IPS-NIHi7 (cell line): ENCODE measurements at regions not wholly inside any gene's neighbourhood (a gene's known extent, or its start where the extent isn't known, plus 50 kb on each side); places are given as distances from the start of the nearest gene placed in this dataset.

Source experiments
- DNase-seq: peaks from one replicate; pipeline ENCODE4 v3.0.0; 2012; ENCODE audit warnings: mixed read lengths; ENCODE audit errors: extremely low spot score

DNA sequence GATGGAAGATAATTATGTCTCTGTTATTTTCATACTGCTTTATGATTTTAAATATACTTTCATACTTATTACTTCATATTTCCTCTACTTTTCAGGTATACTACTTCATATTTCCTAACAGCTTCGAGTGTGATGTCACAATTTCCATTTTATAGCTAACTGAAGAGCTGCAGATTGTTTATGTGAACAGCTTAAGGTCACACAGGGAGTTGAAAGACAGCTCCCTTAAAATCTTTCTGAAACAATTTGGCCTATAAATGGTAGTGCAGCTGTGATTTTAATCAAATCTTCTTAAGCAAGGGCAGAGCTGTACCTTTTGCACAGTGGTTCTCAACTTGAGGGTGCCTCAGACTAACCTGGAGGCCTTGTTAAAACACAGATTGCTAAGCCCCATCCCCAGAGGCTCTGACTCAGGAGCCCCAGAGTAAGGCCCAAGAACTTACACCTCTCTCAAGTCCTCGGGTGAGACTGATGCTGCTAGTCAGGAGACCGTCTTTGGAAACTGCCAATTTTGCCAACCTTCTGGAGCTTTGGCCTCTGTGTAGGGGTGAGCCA lies 347.0 kb upstream of the HSF2 start:
- DNase-seq = no peak

DNA sequence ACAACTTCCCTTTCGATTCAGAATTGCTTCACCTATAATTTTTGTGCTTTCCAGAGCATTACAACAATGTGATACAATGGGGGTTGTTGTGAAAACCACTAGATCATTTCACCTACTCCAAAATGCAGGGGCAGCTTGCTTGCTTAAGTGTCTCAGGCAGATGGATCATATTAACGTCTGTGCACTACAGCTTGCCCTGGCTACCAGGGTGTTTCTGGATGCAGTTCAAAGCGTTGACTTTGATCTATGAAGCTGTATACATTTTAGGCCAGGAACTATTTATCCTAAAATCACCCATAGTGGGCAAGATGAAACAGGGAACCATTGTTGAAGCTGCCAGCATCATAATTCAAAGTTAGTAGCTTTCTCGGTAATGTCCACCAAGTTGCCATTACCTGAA lies 339.5 kb upstream of the HSF2 start:
- no peak for DNase-seq

DNA sequence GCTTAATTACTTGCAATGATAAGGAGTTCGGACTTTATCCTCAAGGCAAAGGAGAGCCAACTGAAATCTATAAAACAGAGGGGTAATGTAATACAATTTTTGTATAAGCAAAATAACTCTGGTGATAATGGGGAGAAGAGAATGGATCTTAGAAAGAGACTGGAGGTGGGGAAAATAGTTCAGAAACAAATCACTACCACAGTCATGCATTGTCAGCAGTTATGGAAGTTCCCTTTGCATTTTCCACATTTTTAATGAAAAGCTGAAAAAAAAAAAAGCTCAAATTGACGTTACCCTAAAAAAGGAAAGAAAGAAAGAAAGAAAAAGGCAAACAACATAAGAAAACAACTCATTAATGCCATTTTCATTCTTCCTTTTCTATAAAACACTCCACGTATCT lies 337.6 kb upstream of the HSF2 start:
- no peak for DNase-seq

DNA sequence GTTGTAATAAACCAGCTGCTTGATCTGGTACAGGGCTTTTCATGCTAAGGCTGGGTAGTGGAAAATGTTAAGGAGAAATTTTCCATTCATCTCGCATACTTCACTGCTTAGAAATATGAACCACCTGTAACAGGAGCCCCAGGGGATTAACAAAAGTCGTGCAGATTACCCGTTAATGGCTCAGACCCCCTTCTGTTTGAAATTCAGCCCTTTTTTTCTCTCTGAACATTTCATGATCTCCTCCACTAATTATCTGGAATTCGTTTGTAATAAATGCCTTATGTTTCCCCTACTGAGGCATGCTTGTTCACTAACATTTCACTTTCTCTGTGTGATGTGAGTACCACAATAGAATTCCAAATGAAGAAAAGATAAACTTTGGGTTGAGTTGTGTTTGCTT lies 336.4 kb upstream of the HSF2 start:
- no peak for DNase-seq

DNA sequence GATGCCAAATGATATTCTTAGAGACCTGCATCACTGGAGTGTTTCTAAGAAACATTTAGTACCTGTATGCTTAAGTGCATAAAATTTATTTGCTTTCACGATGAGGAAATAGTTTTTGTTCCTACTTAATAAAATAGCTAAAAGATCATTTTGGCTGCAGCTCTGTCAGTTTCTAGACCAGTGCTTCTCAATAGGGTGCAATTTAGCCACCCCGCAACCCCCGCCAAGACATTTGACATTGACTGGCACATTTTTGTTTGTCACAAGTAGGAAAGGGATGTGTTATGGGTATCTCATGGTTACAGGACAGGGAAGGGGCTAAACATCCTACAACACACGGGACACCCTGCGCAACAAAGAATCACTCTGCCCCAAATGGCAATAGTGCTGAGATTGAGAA lies 335.7 kb upstream of the HSF2 start:
- DNase-seq = no peak

DNA sequence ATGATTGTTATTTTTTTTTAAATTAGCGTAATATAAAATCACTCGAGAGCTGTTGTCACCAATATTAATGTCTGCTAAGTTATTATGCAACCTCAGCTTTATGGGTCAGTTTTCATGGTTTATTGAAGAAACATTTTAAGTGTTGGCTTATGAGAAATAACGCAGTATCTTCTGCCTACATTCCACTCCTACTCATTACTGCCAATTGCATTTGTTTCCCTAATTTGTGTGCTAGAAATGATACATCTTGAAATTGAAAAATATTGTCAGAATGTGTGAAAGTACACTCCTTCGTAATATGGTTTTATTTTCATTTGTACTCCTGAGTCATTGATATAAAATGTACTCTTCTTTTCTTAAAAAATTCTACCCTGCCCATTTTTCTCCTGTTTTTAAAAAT lies 333.3 kb upstream of the HSF2 start:
- DNase-seq = no peak

DNA sequence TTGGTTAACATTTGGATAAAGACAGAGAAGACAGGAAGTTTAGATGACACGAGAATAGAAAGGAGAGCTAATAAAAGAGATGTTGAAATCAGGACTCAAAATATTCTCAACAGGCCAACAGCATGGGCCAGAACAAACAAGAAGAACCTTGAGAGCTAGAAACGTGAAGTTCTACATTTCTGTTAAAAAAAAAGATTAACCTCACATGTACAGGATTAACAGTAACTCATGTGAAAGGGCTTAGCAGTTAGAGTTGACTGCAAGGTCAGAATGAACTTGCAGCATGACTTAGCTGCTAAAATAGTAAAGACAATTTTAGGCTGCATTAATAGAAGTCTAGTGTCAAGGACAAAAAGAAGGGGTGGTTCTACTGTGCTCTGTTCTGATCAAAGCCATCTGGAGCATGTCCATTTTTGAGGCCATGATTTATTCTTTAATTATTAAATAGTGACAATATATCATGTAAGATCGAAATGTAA lies 331.1 kb upstream of the HSF2 start:
- no peak for DNase-seq

DNA sequence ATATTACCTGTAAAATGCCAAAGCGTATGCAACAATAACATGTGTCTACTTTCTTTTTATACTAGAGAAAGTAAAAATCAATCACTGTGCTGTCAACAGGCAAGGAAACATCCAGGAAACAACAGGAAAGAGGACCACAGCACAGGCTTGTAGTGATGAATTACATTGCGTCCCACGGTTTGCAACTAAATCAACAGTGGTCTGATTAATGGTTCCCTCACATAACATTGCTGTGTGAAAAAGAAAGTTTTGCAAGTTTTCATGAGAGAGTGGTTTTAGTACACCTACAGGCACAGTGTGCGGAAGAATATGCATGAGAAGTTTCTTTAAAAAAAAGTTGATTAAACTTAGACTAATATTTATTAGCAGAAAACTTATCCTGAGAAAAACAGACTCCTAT lies 329.5 kb upstream of the HSF2 start:
- no peak for DNase-seq

DNA sequence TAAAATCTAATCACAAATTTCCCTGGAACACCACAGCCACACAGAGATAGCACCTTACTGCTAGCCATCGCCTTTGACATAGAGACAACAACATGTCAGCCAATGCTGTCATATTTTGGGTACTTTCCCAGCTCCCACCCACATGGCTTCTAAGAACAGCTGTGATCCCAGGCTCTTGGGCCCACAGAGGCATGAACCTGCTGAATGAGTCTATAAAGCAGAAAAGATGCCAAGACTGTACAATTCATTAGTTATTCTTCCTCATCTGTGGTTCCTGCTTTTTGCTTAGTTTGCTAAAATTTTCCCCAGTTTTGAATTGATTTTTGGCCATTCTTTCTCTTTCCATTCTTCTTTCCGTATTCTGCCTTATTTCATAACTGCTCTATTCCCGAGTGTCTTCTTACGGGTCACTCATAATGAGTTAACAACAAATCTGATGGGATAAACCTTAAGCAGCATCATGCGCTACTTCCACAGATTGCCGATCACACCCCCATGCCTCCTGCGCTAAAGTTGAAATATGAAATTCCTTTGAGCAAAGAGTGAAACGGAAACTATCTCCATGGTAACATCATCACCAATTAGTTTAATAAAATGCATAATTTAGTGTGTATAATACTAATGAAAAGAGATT lies 327.3 kb upstream of the HSF2 start:
- DNase-seq = no peak

DNA sequence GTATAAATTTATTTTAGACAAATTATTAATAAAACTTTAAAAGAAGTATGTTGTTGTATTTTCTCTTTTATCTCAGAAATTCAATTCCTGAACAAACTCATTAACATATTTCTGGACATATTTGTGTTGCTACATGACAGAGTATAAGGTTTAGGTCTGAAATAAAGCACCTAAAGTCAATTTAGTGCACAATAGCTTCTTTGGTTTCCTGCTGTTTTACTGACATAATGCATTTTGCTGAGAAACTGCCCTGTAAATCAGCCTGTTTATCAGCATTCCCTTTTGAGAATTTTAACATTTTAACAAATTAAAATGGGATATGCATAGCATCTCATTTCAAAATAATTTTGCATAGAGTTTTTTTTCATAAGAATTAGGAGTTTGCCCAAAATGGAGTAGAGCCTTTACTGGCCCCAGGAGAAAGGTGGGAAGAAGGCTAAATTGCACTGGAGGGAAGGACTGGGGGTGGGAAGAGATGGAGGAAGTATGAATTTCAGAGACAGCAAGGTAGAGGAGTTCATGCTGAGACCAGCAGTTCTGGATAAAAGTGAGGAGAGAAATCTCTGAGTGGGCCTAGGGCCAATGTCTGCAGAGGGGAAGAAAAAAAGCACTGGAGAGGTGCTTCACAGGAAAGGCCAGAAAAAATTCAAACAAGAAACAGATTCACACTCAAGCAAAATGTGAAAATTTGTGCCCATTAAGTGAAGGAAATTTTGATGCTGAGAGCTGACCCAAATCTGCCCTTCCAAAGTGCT lies 324.2 kb upstream of the HSF2 start:
- DNase-seq = no peak

DNA sequence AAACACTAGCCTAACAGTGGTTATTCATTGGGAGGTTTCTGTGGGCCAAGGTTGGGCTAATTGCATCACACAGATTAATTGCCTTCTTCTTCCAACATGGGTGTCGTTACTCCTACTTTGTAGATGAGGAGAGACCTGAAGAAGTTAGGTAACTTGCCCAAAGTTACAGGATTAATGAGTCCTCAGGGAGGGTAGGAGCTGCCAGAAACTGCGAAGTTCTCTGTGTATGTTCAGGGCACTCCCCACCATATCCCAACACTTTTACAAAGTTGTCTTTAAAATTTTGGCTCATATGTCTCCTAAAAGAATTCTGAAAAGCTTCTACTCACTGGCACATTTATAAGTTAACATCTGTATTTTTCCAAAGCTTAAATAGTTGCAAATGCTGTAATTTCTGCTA lies 323.5 kb upstream of the HSF2 start:
- DNase-seq = no peak

DNA sequence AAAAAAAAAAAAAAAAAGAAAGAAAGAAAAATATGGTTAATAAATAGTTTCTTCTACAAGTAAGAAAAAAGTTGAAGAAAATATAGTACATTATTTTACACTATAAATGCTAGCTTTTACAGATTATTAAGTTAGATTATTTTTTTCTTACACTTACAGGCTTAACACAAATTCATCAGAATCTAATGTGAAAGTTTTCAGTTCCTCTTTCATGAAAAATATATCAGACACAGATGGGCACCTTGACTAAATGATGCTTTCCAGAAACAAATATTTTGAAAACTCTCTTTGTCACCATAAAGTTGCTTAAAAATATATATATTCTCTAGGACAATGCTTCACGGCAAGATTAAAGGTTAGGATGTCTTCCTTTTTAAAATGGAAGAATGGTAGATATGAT lies 321.8 kb upstream of the HSF2 start:
- DNase-seq = no peak

DNA sequence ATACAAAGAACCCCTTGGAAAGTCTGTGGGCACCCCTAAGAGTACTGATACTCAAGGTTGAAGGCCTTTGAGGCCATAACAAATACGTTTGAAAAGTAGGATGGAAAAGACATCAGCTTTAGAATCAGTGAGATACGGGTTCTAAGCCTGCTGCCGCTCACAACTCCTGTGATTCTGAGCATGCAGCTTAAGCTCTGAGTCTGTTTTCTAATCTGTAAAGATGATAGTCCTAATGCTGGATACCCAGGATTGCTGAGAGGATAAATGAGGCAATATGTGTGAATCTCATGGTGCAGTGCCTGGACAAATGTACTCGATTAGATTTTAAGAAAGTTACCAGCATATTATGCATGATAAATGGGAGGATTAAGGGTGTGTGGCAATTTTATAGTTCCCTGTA lies 321.0 kb upstream of the HSF2 start:
- DNase-seq = no peak

DNA sequence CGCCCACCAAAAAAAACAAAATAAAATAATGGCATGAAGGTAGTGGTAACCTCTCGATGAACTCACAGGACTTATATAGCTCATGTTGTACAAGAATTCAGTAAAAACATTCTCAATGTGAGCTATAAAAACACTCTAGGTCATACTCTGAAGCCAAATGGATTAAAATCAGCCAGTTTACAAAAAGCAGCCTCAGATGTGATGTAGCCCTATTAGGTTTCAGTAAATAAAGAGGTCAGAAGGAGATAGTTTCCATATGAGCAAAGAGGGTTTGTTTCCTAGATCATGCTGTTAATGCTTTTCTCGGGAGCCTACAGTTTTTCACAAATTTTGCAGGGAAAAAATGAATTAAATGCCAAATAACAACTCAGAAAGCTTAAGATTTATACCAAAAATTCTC lies 319.5 kb upstream of the HSF2 start:
- DNase-seq = no peak

DNA sequence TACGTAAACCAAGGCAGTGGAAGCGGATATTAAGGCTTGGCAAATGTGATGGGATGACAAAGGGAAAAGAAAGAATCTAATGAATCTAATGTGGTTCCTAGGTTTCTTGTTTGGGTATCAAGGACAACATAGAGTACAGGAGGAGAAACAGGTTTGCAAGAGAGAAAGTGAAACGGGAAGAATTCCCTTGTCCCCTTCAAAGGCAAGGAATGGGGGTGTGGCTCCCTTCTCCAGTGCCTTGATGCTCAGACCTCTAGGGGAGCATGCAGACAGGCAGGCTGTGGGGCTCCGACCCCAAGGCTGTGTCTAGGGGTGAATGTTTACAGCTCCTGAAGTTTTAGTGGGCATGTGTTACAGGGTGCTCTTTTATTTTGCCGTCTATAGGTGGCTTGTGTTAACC lies 317.5 kb upstream of the HSF2 start:
- DNase-seq = no peak

DNA sequence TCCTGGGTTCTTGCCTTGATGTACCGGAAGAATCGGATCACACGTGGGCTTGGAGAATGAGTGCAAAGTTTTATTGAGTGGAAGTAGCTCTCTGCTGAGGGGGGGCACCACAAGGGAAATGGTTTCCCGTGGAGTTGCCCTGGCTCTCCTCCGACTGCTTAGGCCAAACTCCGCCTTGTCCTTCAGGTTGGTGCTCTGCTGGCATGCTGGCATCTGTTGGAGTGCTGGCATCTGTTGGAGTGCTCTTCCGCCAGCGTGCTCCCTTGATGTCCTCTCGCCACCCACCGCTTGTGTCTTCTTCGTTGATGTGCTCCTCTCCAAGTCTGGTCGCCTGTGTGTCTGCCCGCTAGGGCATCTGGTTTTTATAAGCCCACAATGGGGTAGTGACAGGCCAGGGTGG lies 317.1 kb upstream of the HSF2 start:
- no peak for DNase-seq

DNA sequence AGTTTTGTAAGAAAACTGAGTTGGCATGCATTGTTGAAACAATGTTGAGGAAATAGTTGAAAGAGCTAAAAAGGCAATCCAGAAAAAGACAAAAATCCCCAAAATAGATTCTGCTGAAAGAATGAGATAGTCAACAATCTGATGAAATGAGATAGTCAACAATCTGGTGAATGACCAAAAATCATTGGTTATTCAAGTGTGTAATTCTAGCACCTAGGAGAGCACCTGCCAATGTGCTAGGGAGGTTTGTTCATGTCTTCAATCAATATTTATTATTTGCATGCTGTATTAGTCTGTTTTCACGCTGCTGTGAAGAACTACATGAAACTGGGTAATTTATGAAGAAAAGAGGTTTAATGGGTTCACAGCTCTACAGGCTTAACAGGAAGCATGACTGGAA lies 307.1 kb upstream of the HSF2 start:
- no peak for DNase-seq

DNA sequence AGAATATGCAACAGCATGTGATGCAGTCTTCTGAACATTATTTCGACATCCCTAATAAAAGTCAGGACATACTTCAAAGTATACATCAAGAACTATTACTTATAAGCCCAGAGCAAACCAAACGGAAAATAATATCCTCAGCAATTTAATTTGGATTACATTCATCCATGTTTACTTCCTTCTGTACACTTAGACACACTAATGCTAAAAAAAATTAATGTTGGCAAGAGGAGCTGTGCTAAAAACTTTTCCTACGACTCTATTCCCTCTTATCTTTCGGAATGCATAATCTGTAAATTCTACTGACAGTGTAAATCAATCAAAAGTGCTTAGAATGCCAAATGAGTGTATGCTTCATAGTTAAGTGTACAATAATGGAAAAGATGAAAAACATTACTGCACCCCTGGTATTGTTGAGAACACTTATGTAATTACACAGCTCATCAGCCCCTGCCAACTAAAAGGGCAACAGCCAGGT lies 301.2 kb upstream of the HSF2 start:
- no peak for DNase-seq

DNA sequence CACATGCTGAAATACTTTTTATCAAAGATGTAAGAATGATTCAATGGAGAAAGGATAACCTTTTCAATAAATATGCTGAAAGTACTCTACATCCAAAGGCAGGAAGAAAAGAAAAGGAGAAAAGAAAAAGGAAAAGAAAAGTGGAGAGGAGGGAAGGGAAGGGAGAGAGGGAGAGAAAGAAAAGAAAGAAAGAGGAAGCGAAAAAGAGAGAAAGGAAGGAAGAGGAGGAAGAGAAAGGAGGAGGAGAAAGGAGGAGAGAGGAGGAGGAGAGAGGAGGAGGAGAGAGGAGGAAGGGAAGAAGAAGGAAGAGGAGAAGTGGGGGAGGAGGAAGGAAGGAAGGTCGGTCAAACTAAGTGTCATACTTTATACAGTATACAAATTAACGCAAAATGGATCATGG lies 297.4 kb upstream of the HSF2 start:
- DNase-seq = no peak

DNA sequence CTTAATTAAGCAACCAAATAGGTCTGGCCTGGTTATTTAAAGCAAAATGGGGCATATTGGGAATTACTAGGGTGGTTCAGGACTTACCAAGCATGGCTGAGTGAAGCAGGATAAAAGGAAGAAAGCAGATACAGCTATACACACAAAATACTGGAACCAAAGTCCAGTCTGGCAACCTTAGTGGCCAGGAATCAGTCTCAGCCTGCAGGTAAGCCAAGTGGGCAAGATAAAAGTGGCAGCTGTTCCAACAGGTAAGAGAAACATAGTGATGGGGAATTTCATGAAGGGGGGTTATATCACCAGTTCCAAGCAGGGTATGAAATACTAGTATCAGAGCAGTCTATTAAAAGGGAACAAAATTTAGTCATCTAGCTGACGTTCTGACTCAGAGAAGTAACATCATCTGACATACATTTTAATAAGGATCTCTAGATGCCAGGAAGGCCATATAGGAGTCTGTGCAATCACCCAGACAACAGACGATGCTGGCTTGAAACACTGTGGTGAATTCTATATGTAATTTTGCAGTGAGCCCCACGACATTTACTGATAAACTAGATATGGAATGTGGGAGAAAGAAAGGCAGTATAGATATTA lies 292.1 kb upstream of the HSF2 start:
- DNase-seq = no peak

DNA sequence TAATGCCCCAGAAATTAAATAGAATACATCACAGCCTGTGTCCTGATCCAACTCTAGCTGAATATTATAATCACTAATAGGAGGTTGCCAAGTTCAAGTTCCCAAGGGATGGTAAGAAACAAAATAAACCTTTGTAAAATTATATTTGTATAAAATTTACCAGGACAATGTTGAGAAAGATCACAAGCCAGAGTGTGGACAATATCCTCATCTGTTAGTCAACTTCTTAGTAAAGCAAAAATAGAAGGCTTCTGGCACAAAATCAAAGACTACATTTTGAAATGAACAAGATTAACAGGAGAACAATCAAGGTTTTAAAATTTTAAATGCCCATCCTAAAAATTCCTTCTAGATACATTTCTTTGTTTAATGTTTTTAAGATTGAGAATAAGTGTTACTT lies 290.4 kb upstream of the HSF2 start:
- DNase-seq = no peak

DNA sequence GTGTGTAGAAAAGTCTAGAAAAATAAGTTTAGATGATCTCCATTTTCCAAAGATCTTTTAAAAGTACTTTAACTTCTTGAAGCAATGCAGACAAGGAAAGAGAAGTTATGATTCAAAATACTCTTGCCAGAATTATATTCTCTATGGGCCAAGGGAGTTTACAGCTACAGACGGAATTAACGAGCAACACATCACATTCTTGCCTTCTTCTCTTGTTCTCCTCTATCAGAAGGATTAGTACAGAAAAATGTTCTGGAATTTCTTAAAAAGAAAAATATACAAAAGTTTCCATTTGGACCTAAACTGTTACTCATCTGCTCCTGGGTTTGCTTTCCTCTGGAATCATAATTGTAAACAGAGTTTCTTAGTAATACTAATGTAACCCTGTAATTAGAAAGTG lies 284.7 kb upstream of the HSF2 start:
- DNase-seq = no peak
